ENCODE measurements at regions not wholly inside any gene's neighbourhood (a gene's known extent, or its start where the extent isn't known, plus 50 kb on each side); places are given as distances from the start of the nearest gene placed in this dataset.

DNA sequence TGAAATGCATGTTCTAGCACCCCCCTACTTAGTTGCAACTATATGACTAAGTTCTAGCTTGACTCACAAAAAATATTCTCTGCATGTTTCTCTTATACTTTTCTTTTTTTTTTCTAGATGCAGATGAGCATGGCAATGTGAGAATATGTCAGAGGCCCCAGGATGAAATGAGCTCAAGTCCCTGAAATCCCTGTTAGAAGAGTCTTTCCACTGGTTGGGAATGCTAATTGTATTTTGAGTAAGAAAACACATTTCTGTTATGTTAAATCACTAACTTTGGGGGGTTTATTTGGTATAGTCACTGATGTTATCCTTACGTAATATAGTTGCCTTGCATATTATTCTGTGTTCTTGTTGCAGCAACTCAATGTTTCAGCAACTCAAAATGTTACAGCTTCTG is 306.1 kb upstream of the CCDC179 start:
- Histone ChIP-seq H3K27ac (no peak overlapping the region), H3K4me1 (no peaks in the 10 kb centered on the region), H3K27me3 (no peaks in the 10 kb centered on the region), H3K36me3 (no peaks in the 10 kb centered on the region), H3K9me3 (no peaks in the 10 kb centered on the region), H3K4me3 (no peak overlapping the region)
- no peak for DNase-seq (ENCODE audit: low spot score in 2 of 2)
- WGBS, result 90% methylated on average over 1 of the region's 1 CpG
- TF ChIP-seq, protein P1, sequence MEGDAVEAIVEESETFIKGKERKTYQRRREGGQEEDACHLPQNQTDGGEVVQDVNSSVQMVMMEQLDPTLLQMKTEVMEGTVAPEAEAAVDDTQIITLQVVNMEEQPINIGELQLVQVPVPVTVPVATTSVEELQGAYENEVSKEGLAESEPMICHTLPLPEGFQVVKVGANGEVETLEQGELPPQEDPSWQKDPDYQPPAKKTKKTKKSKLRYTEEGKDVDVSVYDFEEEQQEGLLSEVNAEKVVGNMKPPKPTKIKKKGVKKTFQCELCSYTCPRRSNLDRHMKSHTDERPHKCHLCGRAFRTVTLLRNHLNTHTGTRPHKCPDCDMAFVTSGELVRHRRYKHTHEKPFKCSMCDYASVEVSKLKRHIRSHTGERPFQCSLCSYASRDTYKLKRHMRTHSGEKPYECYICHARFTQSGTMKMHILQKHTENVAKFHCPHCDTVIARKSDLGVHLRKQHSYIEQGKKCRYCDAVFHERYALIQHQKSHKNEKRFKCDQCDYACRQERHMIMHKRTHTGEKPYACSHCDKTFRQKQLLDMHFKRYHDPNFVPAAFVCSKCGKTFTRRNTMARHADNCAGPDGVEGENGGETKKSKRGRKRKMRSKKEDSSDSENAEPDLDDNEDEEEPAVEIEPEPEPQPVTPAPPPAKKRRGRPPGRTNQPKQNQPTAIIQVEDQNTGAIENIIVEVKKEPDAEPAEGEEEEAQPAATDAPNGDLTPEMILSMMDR (IDR thresholded peaks at IDR 0.05), result no peak
- TF ChIP-seq EP300 (IDR thresholded peaks at IDR 0.05) (no peak), POLR2A (IDR thresholded peaks at IDR 0.05) (no peak), POLR2AphosphoS5 (IDR thresholded peaks at IDR 0.05) (no peak)

DNA sequence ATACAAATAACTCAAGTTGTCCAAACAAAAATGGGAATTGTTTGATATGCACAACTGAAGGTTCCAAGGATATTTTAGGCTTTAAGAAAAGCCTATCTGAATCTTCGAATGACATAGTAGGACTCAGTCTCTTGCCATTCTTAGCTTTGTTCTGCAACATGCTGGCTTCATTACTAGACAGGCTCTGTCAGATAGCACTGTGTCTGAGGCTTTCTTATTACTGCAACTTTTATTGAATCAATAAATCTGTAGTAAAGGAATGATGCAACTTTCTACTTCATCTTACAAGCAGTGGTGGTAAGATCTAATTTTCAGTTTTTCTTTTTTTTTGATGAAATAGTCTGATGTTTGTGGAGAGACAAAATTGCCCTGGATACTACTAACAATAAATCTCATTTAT is 319.3 kb upstream of the CCDC179 start:
- TF ChIP-seq POLR2A (IDR thresholded peaks at IDR 0.05) (no peak), POLR2AphosphoS5 (IDR thresholded peaks at IDR 0.05) (no peak), EP300 (IDR thresholded peaks at IDR 0.05) (no peak)
- TF ChIP-seq, protein P1 (IDR thresholded peaks at IDR 0.05), result no peak
- H3K4me3 ChIP-seq, result no peak overlapping the region
- no peaks in the 10 kb centered on the region for H3K27me3 ChIP-seq
- no peak for DNase-seq (ENCODE audit: low spot score in 2 of 2)
- H3K36me3 ChIP-seq, result no peaks in the 10 kb centered on the region
- H3K27ac ChIP-seq, result no peak overlapping the region
- WGBS, result 69% methylated on average over 1 of the region's 1 CpG
- H3K9me3 ChIP-seq, result no peaks in the 10 kb centered on the region
- no peaks in the 10 kb centered on the region for H3K4me1 ChIP-seq

DNA sequence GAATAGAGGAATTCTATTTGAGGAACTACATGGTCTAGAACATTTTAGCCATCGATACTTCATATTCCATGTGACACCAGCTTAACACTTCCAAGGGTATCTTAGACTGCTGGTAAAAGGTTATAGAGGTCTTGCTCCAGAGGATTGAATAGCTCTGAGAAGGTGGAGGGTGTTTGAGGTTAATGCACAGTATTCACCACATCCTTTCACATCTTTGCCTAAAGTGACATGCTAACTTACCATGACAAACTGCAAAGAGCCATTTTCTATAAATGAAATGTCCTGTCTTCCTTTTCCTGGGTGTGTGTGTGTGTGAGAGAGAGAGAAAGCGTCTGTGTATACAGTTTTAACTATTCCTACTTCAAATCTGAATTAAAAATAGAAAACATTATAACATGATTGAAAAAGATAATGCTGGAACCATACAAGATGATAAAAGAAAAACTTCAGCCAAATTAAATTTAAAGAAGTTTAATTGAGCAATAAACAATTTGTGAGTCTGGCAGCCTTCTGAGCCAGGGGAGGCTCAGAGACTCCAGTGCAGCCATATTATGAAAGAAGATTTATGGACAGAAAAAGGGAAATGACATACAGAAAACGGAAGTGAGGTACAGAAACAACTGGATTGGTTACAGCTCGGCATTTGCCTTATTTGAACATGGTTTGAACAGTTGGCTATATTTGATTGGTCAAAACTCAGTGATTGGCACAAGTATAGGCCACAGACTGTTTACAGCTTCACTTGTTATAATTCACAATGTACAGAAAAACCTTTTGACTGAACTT is 320.9 kb upstream of the CCDC179 start:
- Histone ChIP-seq H3K9me3 (no peaks in the 10 kb centered on the region), H3K36me3 (no peaks in the 10 kb centered on the region), H3K27ac (no peak overlapping the region), H3K27me3 (no peaks in the 10 kb centered on the region), H3K4me3 (no peak overlapping the region), H3K4me1 (no peaks in the 10 kb centered on the region)
- no peak for DNase-seq (ENCODE audit: low spot score in 2 of 2)
- 72% methylated on average over 4 of the region's 4 CpGs for WGBS
- TF ChIP-seq POLR2A (IDR thresholded peaks at IDR 0.05) (no peak), EP300 (IDR thresholded peaks at IDR 0.05) (no peak), POLR2AphosphoS5 (IDR thresholded peaks at IDR 0.05) (no peak)
- TF ChIP-seq, protein P1 (IDR thresholded peaks at IDR 0.05), result no peak

DNA sequence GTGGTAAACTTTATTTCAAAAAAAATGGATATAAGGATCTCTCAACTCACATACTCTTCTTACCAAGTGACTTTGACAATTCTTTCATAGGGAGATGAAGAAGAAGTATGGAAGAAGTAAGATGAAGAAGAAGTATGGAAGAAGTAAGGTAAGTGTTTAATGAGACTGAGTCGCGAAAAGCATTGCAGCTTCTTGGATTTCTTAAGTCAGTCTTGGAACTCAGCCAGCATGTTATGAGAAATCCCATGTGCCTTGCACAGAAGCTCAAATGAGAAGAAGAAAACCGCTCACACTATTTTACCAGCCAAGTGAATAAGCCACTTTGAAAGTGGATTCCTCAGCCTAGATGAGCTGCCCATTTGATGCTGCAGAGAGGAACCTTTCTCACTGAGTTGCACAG is 332.0 kb upstream of the CCDC179 start:
- H3K36me3 ChIP-seq, result no peaks in the 10 kb centered on the region
- H3K27me3 ChIP-seq, result no peaks in the 10 kb centered on the region
- H3K27ac ChIP-seq, result no peak overlapping the region
- DNase-seq (ENCODE audit: low spot score in 2 of 2), result no peak
- H3K4me1 ChIP-seq, result no peaks in the 10 kb centered on the region
- peaks cover 4% of the 10 kb centered on the region for H3K9me3 ChIP-seq
- no peak overlapping the region for H3K4me3 ChIP-seq
- TF ChIP-seq, protein P1 (IDR thresholded peaks at IDR 0.05), result no peak
- TF ChIP-seq POLR2AphosphoS5 (IDR thresholded peaks at IDR 0.05) (no peak), EP300 (IDR thresholded peaks at IDR 0.05) (no peak), POLR2A (IDR thresholded peaks at IDR 0.05) (no peak)
- 69% methylated on average over 3 of the region's 3 CpGs for WGBS

DNA sequence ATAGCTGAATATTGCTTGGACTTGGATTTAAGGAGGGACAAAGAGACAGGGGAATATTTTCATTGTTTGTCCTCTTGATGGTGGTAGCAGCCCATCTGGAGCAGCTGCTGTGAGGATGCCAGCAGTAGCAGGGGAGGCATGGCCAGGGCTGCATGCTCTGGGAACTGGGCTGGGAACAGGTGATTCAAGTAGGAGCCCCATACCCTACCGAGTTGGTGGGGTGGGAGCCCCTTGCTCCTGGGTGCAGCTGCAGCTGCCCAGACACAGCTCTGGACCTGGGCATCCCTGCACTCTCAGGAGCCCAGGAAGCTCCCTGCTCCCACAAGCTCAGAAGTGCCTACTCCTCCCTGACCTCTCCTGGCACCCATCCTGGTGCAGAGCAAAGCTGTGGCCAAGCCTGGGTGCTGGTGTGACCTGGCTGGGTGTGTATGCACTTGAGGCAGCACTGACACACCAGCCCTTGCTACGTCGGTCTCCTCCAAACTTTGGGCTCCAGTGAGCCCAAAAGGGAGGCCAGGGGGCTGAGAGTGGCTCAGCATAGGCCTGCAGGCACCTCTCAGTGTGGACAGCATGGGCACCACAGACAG is 341.8 kb upstream of the CCDC179 start:
- H3K27ac ChIP-seq, result no peak overlapping the region
- H3K36me3 ChIP-seq, result no peaks in the 10 kb centered on the region
- H3K4me1 ChIP-seq, result no peaks in the 10 kb centered on the region
- no peak overlapping the region for H3K4me3 ChIP-seq
- WGBS, result 83% methylated on average over 1 of the region's 3 CpGs
- H3K9me3 ChIP-seq, result peaks cover 6% of the 10 kb centered on the region
- TF ChIP-seq EP300 (IDR thresholded peaks at IDR 0.05) (no peak), POLR2A (IDR thresholded peaks at IDR 0.05) (no peak), POLR2AphosphoS5 (IDR thresholded peaks at IDR 0.05) (no peak)
- TF ChIP-seq, protein P1 (IDR thresholded peaks at IDR 0.05), result no peak
- no peak for DNase-seq (ENCODE audit: low spot score in 2 of 2)
- no peaks in the 10 kb centered on the region for H3K27me3 ChIP-seq

All from suprapubic skin (tissue), 4 donors.